Activated CD8-positive, alpha-beta T cell treated with anti-CD3 and anti-CD28 coated beads for 36 hours (primary cell): ENCODE measurements at regions not wholly inside any gene's neighbourhood (a gene's known extent, or its start where the extent isn't known, plus 50 kb on each side); places are given as distances from the start of the nearest gene placed in this dataset.

Source experiments
- ATAC-seq: fragments of 200-7000 bp; cut with Tn5 transposase; one replicate; pipeline ENCODE4 v1.10.0; 2021; ENCODE audit warnings: mild to moderate bottlenecking, moderate library complexity
- CTCF ChIA-PET: fragments of 350-600 bp; sonication (Branson Sonifier 250); formaldehyde crosslinking; loops from one replicate; lab custom pipeline; 2021; ENCODE audit warnings: antibody characterized with exemption; lab: Charles Lee
- POLR2A ChIA-PET: fragments of 350-600 bp; sonication (Branson Sonifier 250); formaldehyde crosslinking; loops from one replicate; lab custom pipeline; 2021; ENCODE audit warnings: antibody characterized with exemption; lab: Charles Lee
- DNase-seq: peaks from one replicate; pipeline ENCODE4 v3.0.0-alpha.2; 2020
- H3K27ac Mint-ChIP-seq: one replicate; pipeline ENCODE4 v1.8.0; 2021; ENCODE audit warnings: mild to moderate bottlenecking, mixed read lengths
- H3K27me3 Mint-ChIP-seq: one replicate; pipeline ENCODE4 v1.8.0; 2021; ENCODE audit warnings: mixed read lengths
- H3K36me3 Mint-ChIP-seq: one replicate; pipeline ENCODE4 v1.8.0; 2021; ENCODE audit warnings: low read depth, mixed read lengths
- H3K4me1 Mint-ChIP-seq: one replicate; pipeline ENCODE4 v1.8.0; 2021; ENCODE audit warnings: low read depth, mixed read lengths
- H3K4me3 Mint-ChIP-seq: one replicate; pipeline ENCODE4 v1.8.0; 2021; ENCODE audit warnings: mild to moderate bottlenecking, moderate library complexity, mixed read lengths
- H3K9me3 Mint-ChIP-seq: one replicate; pipeline ENCODE4 v1.8.0; 2021; ENCODE audit warnings: mixed read lengths
- intact Hi-C: fragments of 100-400 bp; cut with micrococcal nuclease; formaldehyde crosslinking; loops from one replicate; pipeline ENCODE4 v1.10.0; 2022
- TF ChIP-seq, protein P1 (sequence below): fragments of 200-600 bp; IDR thresholded peaks from one replicate; pipeline ENCODE4 v1.8.0; 2022; ENCODE audit warnings: antibody characterized with exemption, mild to moderate bottlenecking

DNA sequence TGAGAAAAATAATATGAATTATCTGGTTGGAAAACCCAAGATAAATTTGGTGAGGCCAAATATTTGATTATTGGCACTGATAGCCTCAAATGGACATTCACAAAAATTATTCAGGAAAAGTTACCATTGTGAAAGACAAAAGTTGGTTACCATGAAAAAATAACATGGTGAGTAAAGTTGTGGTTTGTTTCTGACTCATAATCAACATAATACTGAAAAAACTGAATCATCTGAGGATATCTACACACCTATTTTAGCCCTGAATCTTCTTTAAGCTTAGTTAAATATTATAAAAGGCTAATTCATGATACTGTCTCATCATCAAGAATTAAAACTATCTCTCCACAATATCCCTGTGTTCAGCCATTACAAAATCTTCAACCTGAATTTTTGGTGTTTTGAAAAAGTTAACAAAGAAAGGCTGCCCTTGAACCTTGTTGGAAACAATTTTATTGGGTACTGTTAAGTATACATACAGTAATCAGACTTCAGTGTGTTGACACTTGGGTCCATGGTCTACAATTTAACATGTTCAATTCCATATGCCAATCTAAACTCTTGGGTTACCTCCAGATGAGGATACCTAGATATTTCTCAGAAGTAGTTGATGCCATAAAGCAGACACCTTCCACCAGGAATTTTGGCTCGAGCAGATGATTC is 607.5 kb upstream of the SLC39A10 start:
- DNase-seq (no peak), ATAC-seq (peak; percentile 39)
- intact Hi-C loops = no loop called here
- H3K27me3 Mint-ChIP-seq = no peaks in the 10 kb centered on the region
- no peak overlapping the region for H3K4me3 Mint-ChIP-seq
- POLR2A ChIA-PET = no interaction called here
- CTCF ChIA-PET = no interaction called here
- TF ChIP-seq, protein P1, sequence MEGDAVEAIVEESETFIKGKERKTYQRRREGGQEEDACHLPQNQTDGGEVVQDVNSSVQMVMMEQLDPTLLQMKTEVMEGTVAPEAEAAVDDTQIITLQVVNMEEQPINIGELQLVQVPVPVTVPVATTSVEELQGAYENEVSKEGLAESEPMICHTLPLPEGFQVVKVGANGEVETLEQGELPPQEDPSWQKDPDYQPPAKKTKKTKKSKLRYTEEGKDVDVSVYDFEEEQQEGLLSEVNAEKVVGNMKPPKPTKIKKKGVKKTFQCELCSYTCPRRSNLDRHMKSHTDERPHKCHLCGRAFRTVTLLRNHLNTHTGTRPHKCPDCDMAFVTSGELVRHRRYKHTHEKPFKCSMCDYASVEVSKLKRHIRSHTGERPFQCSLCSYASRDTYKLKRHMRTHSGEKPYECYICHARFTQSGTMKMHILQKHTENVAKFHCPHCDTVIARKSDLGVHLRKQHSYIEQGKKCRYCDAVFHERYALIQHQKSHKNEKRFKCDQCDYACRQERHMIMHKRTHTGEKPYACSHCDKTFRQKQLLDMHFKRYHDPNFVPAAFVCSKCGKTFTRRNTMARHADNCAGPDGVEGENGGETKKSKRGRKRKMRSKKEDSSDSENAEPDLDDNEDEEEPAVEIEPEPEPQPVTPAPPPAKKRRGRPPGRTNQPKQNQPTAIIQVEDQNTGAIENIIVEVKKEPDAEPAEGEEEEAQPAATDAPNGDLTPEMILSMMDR = no peak
- no peaks in the 10 kb centered on the region for H3K36me3 Mint-ChIP-seq
- no peaks in the 10 kb centered on the region for H3K9me3 Mint-ChIP-seq
- peaks cover 4% of the 10 kb centered on the region for H3K4me1 Mint-ChIP-seq
- H3K27ac Mint-ChIP-seq = no peak overlapping the region

DNA sequence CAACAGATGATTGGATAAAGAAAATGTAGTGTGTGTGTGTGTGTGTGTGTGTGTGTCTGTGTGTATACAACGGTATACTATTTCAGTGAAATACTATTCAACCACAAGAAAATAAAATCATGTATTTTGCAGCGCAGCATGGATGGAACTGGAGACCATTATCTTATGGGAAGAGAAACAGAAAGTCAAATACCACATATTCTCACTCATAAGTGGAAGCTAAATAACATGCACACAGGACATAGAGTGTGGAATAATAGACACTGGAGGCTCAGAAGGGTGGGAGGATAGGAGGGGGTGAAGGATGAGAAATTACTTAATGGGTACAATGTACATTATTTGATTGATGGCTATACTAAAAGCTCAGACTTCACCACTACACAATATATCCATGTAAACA is 609.1 kb upstream of the SLC39A10 start:
- H3K9me3 Mint-ChIP-seq = no peaks in the 10 kb centered on the region
- CTCF ChIA-PET = no interaction called here
- intact Hi-C loops = no loop called here
- POLR2A ChIA-PET = no interaction called here
- no peak for DNase-seq
- peaks cover 4% of the 10 kb centered on the region for H3K4me1 Mint-ChIP-seq
- TF ChIP-seq, protein P1 = no peak
- no peaks in the 10 kb centered on the region for H3K27me3 Mint-ChIP-seq
- H3K4me3 Mint-ChIP-seq = no peak overlapping the region
- H3K36me3 Mint-ChIP-seq = no peaks in the 10 kb centered on the region
- ATAC-seq = no peak
- H3K27ac Mint-ChIP-seq = no peak overlapping the region

DNA sequence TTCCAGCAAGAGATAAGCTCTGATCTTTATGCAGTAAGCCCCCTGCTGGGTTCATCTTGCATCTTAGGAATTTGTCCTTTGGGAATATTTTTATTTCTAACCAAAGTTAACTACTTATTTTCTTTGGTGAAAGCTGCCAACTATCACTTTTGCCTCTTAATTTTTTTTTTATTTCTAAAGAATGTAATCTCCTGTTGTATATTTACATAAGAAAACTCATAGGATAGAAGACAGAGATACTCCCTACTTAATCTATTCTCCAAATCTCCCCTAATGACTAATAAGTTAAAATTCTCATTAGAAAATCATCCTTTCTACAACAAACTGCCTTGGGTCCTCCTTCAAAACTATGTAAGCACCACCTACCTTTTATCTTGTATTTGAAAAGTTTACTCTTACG is 612.2 kb upstream of the SLC39A10 start:
- CTCF ChIA-PET = interaction anchor here (0.9 kb wide), 1 partner anchor 18 kb away, joined by 3 read pairs; no protein-coding TSS in a partner anchor
- POLR2A ChIA-PET = no interaction called here

DNA sequence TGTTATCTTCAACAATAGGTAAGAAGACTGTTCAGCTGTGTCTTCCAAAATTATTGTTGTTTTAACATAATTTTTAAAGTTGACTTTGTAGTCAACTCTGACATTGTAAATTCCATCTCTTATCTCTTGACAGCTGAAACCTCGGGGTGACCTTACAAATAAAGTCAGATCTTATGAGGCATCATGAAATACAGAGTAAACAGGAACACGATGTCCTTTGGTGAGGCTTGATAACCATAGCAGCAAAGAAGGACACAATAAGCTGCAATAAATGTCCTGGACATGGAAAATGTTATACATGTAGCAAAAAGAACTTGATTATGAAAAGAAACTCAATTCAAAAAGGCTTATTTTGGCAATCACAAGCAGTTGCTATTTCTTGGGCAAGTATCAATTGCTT is 618.9 kb upstream of the SLC39A10 start:
- ATAC-seq = no peak
- intact Hi-C loops = no loop called here
- no peak for DNase-seq
- Mint-ChIP-seq H3K36me3 (no peaks in the 10 kb centered on the region), H3K27me3 (no peaks in the 10 kb centered on the region), H3K9me3 (no peaks in the 10 kb centered on the region), H3K4me3 (no peak overlapping the region), H3K4me1 (no peaks in the 10 kb centered on the region), H3K27ac (no peak overlapping the region)
- ChIA-PET CTCF (no interaction called here), POLR2A (no interaction called here)
- TF ChIP-seq, protein P1 = no peak

More for the DNA sequence above, 612.2 kb upstream of the SLC39A10 start:
- ATAC-seq (no peak), DNase-seq (no peak)
- no peak overlapping the region for H3K4me3 Mint-ChIP-seq
- no peaks in the 10 kb centered on the region for H3K9me3 Mint-ChIP-seq
- H3K27me3 Mint-ChIP-seq = no peaks in the 10 kb centered on the region
- H3K4me1 Mint-ChIP-seq = peaks cover 3% of the 10 kb centered on the region
- no peaks in the 10 kb centered on the region for H3K36me3 Mint-ChIP-seq
- TF ChIP-seq, protein P1 = no peak
- intact Hi-C loops = no loop called here
- H3K27ac Mint-ChIP-seq = no peak overlapping the region

DNA sequence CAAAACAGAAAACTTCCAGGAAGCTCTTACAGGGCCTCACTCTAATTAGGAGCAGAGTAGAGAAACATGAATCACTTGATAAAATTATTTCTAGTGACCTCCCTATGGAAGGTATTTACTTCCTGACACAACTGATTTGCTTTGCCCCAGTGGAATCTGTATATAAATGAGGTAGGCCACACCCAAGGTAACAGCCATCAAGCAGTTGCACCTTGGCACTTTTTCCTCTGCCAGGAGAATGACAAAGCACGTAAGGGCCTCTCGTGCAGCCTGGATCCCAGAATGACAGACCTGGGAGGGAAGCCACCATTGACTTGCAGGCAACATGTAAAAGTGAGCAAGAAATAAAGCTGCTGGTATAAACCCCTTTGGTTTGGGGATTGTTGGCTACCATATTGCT is 620.0 kb upstream of the SLC39A10 start:
- Mint-ChIP-seq H3K27me3 (no peaks in the 10 kb centered on the region), H3K4me1 (no peaks in the 10 kb centered on the region), H3K36me3 (no peaks in the 10 kb centered on the region), H3K9me3 (no peaks in the 10 kb centered on the region), H3K27ac (no peak overlapping the region), H3K4me3 (no peak overlapping the region)
- DNase-seq = no peak
- ChIA-PET CTCF (no interaction called here), POLR2A (no interaction called here)
- TF ChIP-seq, protein P1 = no peak
- intact Hi-C loops = no loop called here
- no peak for ATAC-seq
